Prostate gland (tissue), 2 donors: ENCODE measurements at regions not wholly inside any gene's neighbourhood (a gene's known extent, or its start where the extent isn't known, plus 50 kb on each side); places are given as distances from the start of the nearest gene placed in this dataset.

Source experiments
- DNase-seq: peaks from one replicate; pipeline ENCODE4 v3.0.0-alpha.2; 2019; ENCODE audit warnings: low spot score
- H3K27ac ChIP-seq, 2 donors: fragments of 200-600 bp; sonication (generic); 2 replicates each; pipeline ENCODE4 v1.5.1; 2017 to 2019
- H3K27me3 ChIP-seq: fragments of 200-600 bp; sonication (generic); replicated peaks from 2 replicates; pipeline ENCODE4 v1.5.1; 2019; ENCODE audit not compliant: insufficient read depth
- H3K36me3 ChIP-seq, 2 donors: fragments of 200-600 bp; sonication (generic); 1 replicate in 1 of 2; 2 replicates in 1 of 2; pipeline versions ENCODE4 v1.5.1 to v1.8.1; 2017 to 2019
- H3K4me1 ChIP-seq: fragments of 200-600 bp; sonication (generic); replicated peaks from 2 replicates; pipeline ENCODE4 v1.5.1; 2019
- H3K4me3 ChIP-seq, 2 donors: fragments of 200-600 bp; sonication (generic); 2 replicates each; pipeline ENCODE4 v1.5.1; 2017 to 2019
- H3K9me3 ChIP-seq: fragments of 200-600 bp; sonication (generic); 2 replicates; pipeline ENCODE4 v1.5.1; 2017
- CTCF ChIP-seq, 4 experiments: fragments of 200-600 bp in 2 of 4; fragments of 450-650 bp in 2 of 4; sonication (generic) in 2 of 4; IDR thresholded peaks; 1 replicate in 3 of 4; 2 replicates in 1 of 4; pipeline ENCODE4 v1.5.1; 2016 to 2019; ENCODE audit warnings: antibody characterized with exemption in 4 of 4, mild to moderate bottlenecking in 2 of 4, moderate library complexity in 2 of 4
- POLR2A ChIP-seq: fragments of 450-650 bp; IDR thresholded peaks from one replicate; pipeline ENCODE4 v1.6.1; 2016; ENCODE audit warnings: antibody characterized with exemption, mild to moderate bottlenecking
- POLR2AphosphoS5 ChIP-seq: sonication (generic); formaldehyde crosslinking; IDR thresholded peaks from one replicate; pipeline ENCODE4 v1.6.1; 2017; ENCODE audit warnings: antibody characterized with exemption
- WGBS: methylation state at CpG from one replicate; pipeline ENCODE4 v1.1.5; 2018; 5-methylcytosine and 5-hydroxymethylcytosine counted together
- intact Hi-C: fragments of 100-400 bp; cut with DNase I; formaldehyde crosslinking; loops from one replicate; pipeline ENCODE4 v1.14.2; 2022

- 88% methylated on average over 7 of the region's 7 CpGs for WGBS
Observed at GRCh38 chr12:115155665-115156645, 472.0 kb upstream of the TBX3 start.

GRCh38 chr12:115149685-115150378, 465.9 kb upstream of the TBX3 start:
- intact Hi-C loops: no loop called here
- no peaks in the 10 kb centered on the region for H3K27me3 ChIP-seq
- H3K4me3 ChIP-seq: no peak overlapping the region
- no peaks in the 10 kb centered on the region for H3K9me3 ChIP-seq
- no peaks in the 10 kb centered on the region for H3K4me1 ChIP-seq
- DNase-seq: no peak
- no peak for TF ChIP-seq POLR2A
- TF ChIP-seq CTCF (IDR thresholded peaks at IDR 0.05): no peak
- no peak for TF ChIP-seq POLR2AphosphoS5
- H3K36me3 ChIP-seq: no peaks in the 10 kb centered on the region
- no peak overlapping the region for H3K27ac ChIP-seq
- 79% methylated on average over 7 of the region's 7 CpGs for WGBS

More at GRCh38 chr12:115155665-115156645, 472.0 kb upstream of the TBX3 start:
- TF ChIP-seq POLR2A (no peak), POLR2AphosphoS5 (no peak), CTCF (IDR thresholded peaks at IDR 0.05) (no peak)
- H3K4me3 ChIP-seq: no peak overlapping the region
- H3K27me3 ChIP-seq: no peaks in the 10 kb centered on the region
- H3K27ac ChIP-seq: no peak overlapping the region
- no peaks in the 10 kb centered on the region for H3K36me3 ChIP-seq
- intact Hi-C loops: no loop called here
- DNase-seq: no peak
- H3K9me3 ChIP-seq: no peaks in the 10 kb centered on the region
- no peaks in the 10 kb centered on the region for H3K4me1 ChIP-seq

- TF ChIP-seq CTCF (IDR thresholded peaks at IDR 0.05) (no peak), POLR2A (no peak), POLR2AphosphoS5 (no peak)
- 82% methylated on average over 2 of the region's 2 CpGs for WGBS
- no peak overlapping the region for H3K27ac ChIP-seq
- H3K4me3 ChIP-seq: no peak overlapping the region
- H3K27me3 ChIP-seq: no peaks in the 10 kb centered on the region
- intact Hi-C loops: no loop called here
- DNase-seq: no peak
- no peaks in the 10 kb centered on the region for H3K36me3 ChIP-seq
- no peaks in the 10 kb centered on the region for H3K4me1 ChIP-seq
- no peaks in the 10 kb centered on the region for H3K9me3 ChIP-seq
Observed at GRCh38 chr12:115149279-115149678, 465.3 kb upstream of the TBX3 start.

- Histone ChIP-seq H3K36me3 (no peaks in the 10 kb centered on the region), H3K9me3 (no peaks in the 10 kb centered on the region), H3K27me3 (no peaks in the 10 kb centered on the region), H3K27ac (no peak overlapping the region), H3K4me3 (no peak overlapping the region), H3K4me1 (no peaks in the 10 kb centered on the region)
- no peak for DNase-seq
- TF ChIP-seq POLR2AphosphoS5 (no peak), CTCF (IDR thresholded peaks at IDR 0.05) (no peak), POLR2A (no peak)
- WGBS: 38% methylated on average over 2 of the region's 2 CpGs
- intact Hi-C loops: no loop called here
Observed at GRCh38 chr12:115147916-115148315, 463.9 kb upstream of the TBX3 start.
